HG02571 (cell line): ENCODE measurements at regions not wholly inside any gene's neighbourhood (a gene's known extent, or its start where the extent isn't known, plus 50 kb on each side); places are given as distances from the start of the nearest gene placed in this dataset.

Experiments
- ATAC-seq: cut with Tn5 transposase; IDR thresholded peaks from one replicate; pipeline ENCODE4 v1.9.1; 2021; ENCODE audit warnings: mild to moderate bottlenecking, moderate library complexity; ENCODE audit not compliant: unreplicated experiment

- ATAC-seq, result no peak
These were observed 329.9 kb downstream of the MSX2 start for GRCh38 chr5:175054243-175054642.

- ATAC-seq, result no peak
These were observed 328.0 kb downstream of the MSX2 start for GRCh38 chr5:175052351-175052750.

- no peak for ATAC-seq
These were observed 322.7 kb downstream of the MSX2 start for GRCh38 chr5:175047048-175047447.

- no peak for ATAC-seq
These were observed 321.4 kb downstream of the MSX2 start for GRCh38 chr5:175045820-175046219.

- no peak for ATAC-seq
These were observed 313.4 kb downstream of the MSX2 start for GRCh38 chr5:175037820-175038219.

- ATAC-seq, result no peak
These were observed 311.6 kb downstream of the MSX2 start for GRCh38 chr5:175035882-175036533.

- ATAC-seq, result no peak
These were observed 310.5 kb downstream of the MSX2 start for GRCh38 chr5:175034924-175035323.

GRCh38 chr5:175032741-175033151 lies 308.4 kb downstream of the MSX2 start:
- ATAC-seq, result no peak

GRCh38 chr5:175032013-175032412 lies 307.6 kb downstream of the MSX2 start:
- no peak for ATAC-seq

DNA sequence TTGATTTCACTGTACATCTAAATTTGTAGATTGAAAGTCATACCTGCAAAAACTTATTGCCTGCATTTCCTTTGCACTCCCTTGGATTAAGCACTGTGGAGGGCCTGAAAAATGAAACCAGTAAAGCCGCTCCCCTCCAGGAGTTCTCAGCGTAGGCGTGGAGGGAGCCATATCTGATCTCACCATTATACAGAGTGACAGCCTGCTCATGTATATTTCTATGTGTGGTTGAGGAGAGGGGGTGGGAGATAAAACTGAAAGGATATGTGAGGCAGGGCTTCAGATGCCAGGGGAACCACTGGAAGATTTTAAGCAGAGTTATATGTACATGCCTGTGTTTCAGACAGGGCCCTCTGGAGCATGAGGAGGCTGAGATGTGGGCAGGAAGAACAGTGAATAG lies 303.0 kb downstream of the MSX2 start:
- no peak for ATAC-seq

DNA sequence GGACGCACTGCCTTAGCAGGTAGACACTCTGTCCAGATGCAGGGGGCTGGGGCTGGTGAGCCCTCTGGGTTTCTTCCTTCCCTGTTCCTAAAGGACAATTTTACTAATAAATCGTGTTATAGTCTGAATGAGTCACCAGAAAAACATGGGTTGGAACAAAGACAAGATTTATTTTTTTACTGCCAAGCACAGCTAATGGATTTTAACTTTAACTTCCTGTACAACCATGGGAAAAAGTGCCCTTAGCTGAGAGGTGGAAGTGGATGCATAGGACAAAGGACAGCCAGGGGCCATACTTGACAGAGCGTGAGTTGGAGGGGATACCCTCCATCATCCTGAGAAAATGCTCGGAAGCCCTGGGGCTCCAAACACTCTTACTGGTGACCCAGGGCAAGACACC lies 300.7 kb downstream of the MSX2 start:
- ATAC-seq, result no peak

- no peak for ATAC-seq
These were observed 297.7 kb downstream of the MSX2 start for GRCh38 chr5:175021841-175022625.

DNA sequence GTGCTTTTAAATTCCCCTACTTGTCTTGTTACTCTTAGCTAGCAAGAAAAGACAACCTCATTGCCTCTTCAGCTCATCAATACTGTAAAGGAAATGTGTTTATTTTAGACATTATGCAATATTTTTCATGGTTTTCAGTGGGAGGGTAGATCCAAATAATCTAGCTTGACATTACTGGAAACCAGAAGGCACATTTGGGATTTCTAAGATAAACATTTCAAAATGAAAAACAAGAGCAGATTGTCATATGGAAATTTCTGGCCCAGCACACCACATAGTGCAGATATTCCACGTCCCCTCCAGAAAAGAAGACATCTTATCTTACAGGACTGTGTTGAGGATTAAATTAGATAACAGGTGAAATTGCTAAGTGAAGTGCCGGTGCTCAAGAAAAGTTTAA lies 296.9 kb downstream of the MSX2 start:
- ATAC-seq, result no peak

- ATAC-seq, result no peak
These were observed 290.8 kb downstream of the MSX2 start for GRCh38 chr5:175015028-175015685.

- ATAC-seq, result no peak
These were observed 288.9 kb downstream of the MSX2 start for GRCh38 chr5:175013251-175013650.

DNA sequence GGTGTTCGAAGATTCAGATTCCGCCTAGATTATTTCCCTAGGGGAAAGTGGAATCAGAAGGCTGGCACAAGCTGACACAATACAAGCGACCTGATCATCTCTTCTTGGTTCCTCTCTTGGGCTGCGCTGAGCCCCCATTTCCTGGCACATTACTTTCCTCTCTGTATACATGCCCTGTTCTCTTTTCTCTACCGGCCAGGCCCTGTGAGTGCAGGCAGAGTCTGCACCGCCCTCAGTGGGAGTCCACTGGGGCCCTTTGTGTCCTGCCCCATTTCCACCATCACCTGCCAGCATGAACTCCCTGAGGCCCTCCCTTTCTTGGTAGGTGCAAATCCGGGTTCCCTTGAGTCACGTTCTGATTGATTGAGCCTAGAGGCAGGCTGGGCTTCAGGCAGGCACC lies 287.9 kb downstream of the MSX2 start:
- no peak for ATAC-seq

GRCh38 chr5:175003531-175003930 lies 279.1 kb downstream of the MSX2 start:
- ATAC-seq, result no peak

GRCh38 chr5:175001876-175002645 lies 277.7 kb downstream of the MSX2 start:
- no peak for ATAC-seq

GRCh38 chr5:175001311-175001710 lies 276.9 kb downstream of the MSX2 start:
- ATAC-seq, result no peak

DNA sequence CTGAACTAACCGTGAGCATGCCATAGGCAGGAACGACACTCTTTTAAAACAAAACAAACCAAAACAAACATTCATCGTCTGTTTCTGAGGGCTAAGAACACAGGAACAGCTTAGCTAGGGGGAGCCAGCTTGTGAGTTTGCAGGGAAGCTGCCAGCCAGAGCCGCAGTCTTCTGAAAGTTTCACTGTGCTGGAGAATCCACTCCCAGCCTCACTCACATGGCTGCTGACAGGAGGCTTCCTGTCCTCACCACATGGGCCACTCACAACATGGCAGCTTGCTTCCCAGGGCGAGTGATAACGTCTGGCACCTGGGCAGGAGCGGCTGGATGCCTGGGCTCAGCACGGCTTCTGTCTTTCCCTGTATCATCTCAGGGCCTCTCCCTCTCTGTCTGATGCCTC lies 275.2 kb downstream of the MSX2 start:
- ATAC-seq, result no peak

GRCh38 chr5:174998131-174998730 lies 273.8 kb downstream of the MSX2 start:
- ATAC-seq, result no peak
